ENCODE measurements at regions not wholly inside any gene's neighbourhood (a gene's known extent, or its start where the extent isn't known, plus 50 kb on each side); places are given as distances from the start of the nearest gene placed in this dataset.

GRCh38 chr3:83971666-83972065 lies 987.1 kb upstream of the CADM2 start:
- Histone ChIP-seq H3K36me3 (no peaks in the 10 kb centered on the region), H3K4me3 (no peak overlapping the region), H3K27ac (no peak overlapping the region), H3K4me1 (no peaks in the 10 kb centered on the region), H3K27me3 (no peaks in the 10 kb centered on the region), H3K9me3 (no peaks in the 10 kb centered on the region)
- no peak for DNase-seq
- no peak for TF ChIP-seq CTCF (IDR thresholded peaks at IDR 0.05)
- TF ChIP-seq EP300 (IDR thresholded peaks at IDR 0.05; ENCODE audit: low read depth), result no peak
- no peak for TF ChIP-seq POLR2AphosphoS5 (IDR thresholded peaks at IDR 0.05)
- no peak for TF ChIP-seq POLR2A (IDR thresholded peaks at IDR 0.05)
- intact Hi-C loops (cut with DNase I; ENCODE audit: low total_unique reads) (no loop called here), in situ Hi-C loops (cut with MboI; ENCODE audit: low pct_ligation_motif_present in 1 of 4, low pct_unique_long_range_greater_than_20kb in 1 of 4, low sequenced_read_pairs in 3 of 4) (no loop called here)
- 74 to 100% methylated on average over 1 of the region's 1 CpG for WGBS, 2 donors (ENCODE audit: low coverage in 1 of 2)

GRCh38 chr3:84008623-84009022 lies 950.2 kb upstream of the CADM2 start:
- TF ChIP-seq POLR2A (IDR thresholded peaks at IDR 0.05), result no peak
- no peak for TF ChIP-seq CTCF (IDR thresholded peaks at IDR 0.05)
- TF ChIP-seq EP300 (IDR thresholded peaks at IDR 0.05; ENCODE audit: low read depth), result no peak
- TF ChIP-seq POLR2AphosphoS5 (IDR thresholded peaks at IDR 0.05), result no peak
- H3K4me3 ChIP-seq, result no peak overlapping the region
- no peaks in the 10 kb centered on the region for H3K9me3 ChIP-seq
- DNase-seq, result no peak
- 56 to 67% methylated on average over 1 of the region's 1 CpG for WGBS, 2 donors (ENCODE audit: low coverage in 1 of 2)
- intact Hi-C loops (cut with DNase I; ENCODE audit: low total_unique reads) (no loop called here), in situ Hi-C loops (cut with MboI; ENCODE audit: low pct_ligation_motif_present in 1 of 4, low pct_unique_long_range_greater_than_20kb in 1 of 4, low sequenced_read_pairs in 3 of 4) (no loop called here)
- no peaks in the 10 kb centered on the region for H3K36me3 ChIP-seq
- no peaks in the 10 kb centered on the region for H3K27me3 ChIP-seq
- no peak overlapping the region for H3K27ac ChIP-seq
- H3K4me1 ChIP-seq, result no peaks in the 10 kb centered on the region

GRCh38 chr3:84023842-84024241 lies 934.9 kb upstream of the CADM2 start:
- intact Hi-C loops (cut with DNase I; ENCODE audit: low total_unique reads), result no loop called here
- Histone ChIP-seq H3K9me3 (no peaks in the 10 kb centered on the region), H3K36me3 (no peaks in the 10 kb centered on the region), H3K4me3 (no peak overlapping the region), H3K27ac (no peak overlapping the region), H3K4me1 (no peaks in the 10 kb centered on the region), H3K27me3 (no peaks in the 10 kb centered on the region)
- in situ Hi-C loops (cut with MboI; ENCODE audit: low pct_ligation_motif_present in 1 of 4, low pct_unique_long_range_greater_than_20kb in 1 of 4, low sequenced_read_pairs in 3 of 4), result no loop called here
- no peak for DNase-seq
- 77 to 84% methylated on average over 3 to 4 of the region's 4 CpGs for WGBS, 2 donors (ENCODE audit: low coverage in 1 of 2)
- TF ChIP-seq POLR2AphosphoS5 (IDR thresholded peaks at IDR 0.05) (no peak), POLR2A (IDR thresholded peaks at IDR 0.05) (no peak), CTCF (IDR thresholded peaks at IDR 0.05) (no peak), EP300 (IDR thresholded peaks at IDR 0.05; ENCODE audit: low read depth) (no peak)

- no peak overlapping the region for H3K27ac ChIP-seq
- DNase-seq, result no peak
These were observed 919.7 kb upstream of the CADM2 start for GRCh38 chr3:84039099-84039498.

GRCh38 chr3:84042399-84043106 lies 916.2 kb upstream of the CADM2 start:
- no peak overlapping the region for H3K4me3 ChIP-seq
- no peaks in the 10 kb centered on the region for H3K9me3 ChIP-seq
- TF ChIP-seq CTCF (IDR thresholded peaks at IDR 0.05) (no peak), EP300 (IDR thresholded peaks at IDR 0.05; ENCODE audit: low read depth) (no peak), POLR2AphosphoS5 (IDR thresholded peaks at IDR 0.05) (no peak), POLR2A (IDR thresholded peaks at IDR 0.05) (no peak)
- intact Hi-C loops (cut with DNase I; ENCODE audit: low total_unique reads) (no loop called here), in situ Hi-C loops (cut with MboI; ENCODE audit: low pct_ligation_motif_present in 1 of 4, low pct_unique_long_range_greater_than_20kb in 1 of 4, low sequenced_read_pairs in 3 of 4) (no loop called here)
- H3K27ac ChIP-seq, result no peak overlapping the region
- 47 to 68% methylated on average over 3 of the region's 3 CpGs for WGBS, 2 donors (ENCODE audit: low coverage in 1 of 2)
- no peaks in the 10 kb centered on the region for H3K4me1 ChIP-seq
- H3K36me3 ChIP-seq, result no peaks in the 10 kb centered on the region
- DNase-seq, result no peak
- H3K27me3 ChIP-seq, result no peaks in the 10 kb centered on the region

More at GRCh38 chr3:84039099-84039498, 919.7 kb upstream of the CADM2 start:
- H3K4me1 ChIP-seq, result no peaks in the 10 kb centered on the region
- in situ Hi-C loops (cut with MboI; ENCODE audit: low pct_ligation_motif_present in 1 of 4, low pct_unique_long_range_greater_than_20kb in 1 of 4, low sequenced_read_pairs in 3 of 4) (no loop called here), intact Hi-C loops (cut with DNase I; ENCODE audit: low total_unique reads) (no loop called here)
- TF ChIP-seq POLR2AphosphoS5 (IDR thresholded peaks at IDR 0.05) (no peak), POLR2A (IDR thresholded peaks at IDR 0.05) (no peak)
- WGBS, 2 donors (ENCODE audit: low coverage in 1 of 2), result 79% methylated on average over 3 of the region's 3 CpGs; no CpG with 5 or more reads in 1 of the 2 donors
- no peaks in the 10 kb centered on the region for H3K36me3 ChIP-seq
- no peaks in the 10 kb centered on the region for H3K27me3 ChIP-seq
- H3K9me3 ChIP-seq, result peaks cover 0 to 6% of the 10 kb centered on the region in 2 donors
- H3K4me3 ChIP-seq, result no peak overlapping the region

Measured in transverse colon (tissue), 4 donors.